Panc1 (cell line): ENCODE measurements at regions not wholly inside any gene's neighbourhood (a gene's known extent, or its start where the extent isn't known, plus 50 kb on each side); places are given as distances from the start of the nearest gene placed in this dataset.
A peak's percentile ranks its signal among the peaks of the same experiment; 100 is the strongest.
"Not testable (repeated sequence)": the region's sequence is repeated elsewhere in the genome, so short reads cannot be mapped to it uniquely, and the experiment has no call there.

ENCODE experiments used
- ATAC-seq: fragments of 200-7000 bp; cut with Tn5 transposase; 2 replicates; pipeline ENCODE4 v1.9.1; 2020; ENCODE audit warnings: mild to moderate bottlenecking, moderate library complexity
- BruUV-seq: library from RNA; stranded (reverse); fragments of 400-500 nt; replicated peaks from 2 replicates; lab custom pipeline; 2021; lab: Mats Ljungman, UMichigan
- CTCF ChIA-PET: fragments of 300-600 bp; sonication (Branson Sonifier 250); formaldehyde crosslinking; loops from one replicate; lab custom pipeline; 2022; ENCODE audit warnings: antibody characterized with exemption; lab: Charles Lee
- POLR2A ChIA-PET: fragments of 300-600 bp; sonication (Branson Sonifier 250); formaldehyde crosslinking; loops from one replicate; lab custom pipeline; 2022; ENCODE audit warnings: antibody characterized with exemption; lab: Charles Lee
- DNase-seq: peaks from one replicate; pipeline ENCODE4 v3.0.0-alpha.2; 2010; ENCODE audit warnings: low read depth, low spot score
- H3K27ac ChIP-seq: 2 replicates; pipeline ENCODE4 v1.5.1; 2011; ENCODE audit warnings: mild to moderate bottlenecking, low read length, inconsistent platforms
- H3K27me3 ChIP-seq: fragments of 200-500 bp; sonication (Bioruptor generic); 2 replicates; pipeline ENCODE4 v1.6.0; 2014; ENCODE audit warnings: low read length, inconsistent platforms; ENCODE audit not compliant: control insufficient read depth, insufficient read depth
- H3K36me3 ChIP-seq: fragments of 200-500 bp; sonication (Bioruptor generic); 2 replicates; pipeline ENCODE4 v1.5.1; 2014; ENCODE audit warnings: inconsistent platforms, mild to moderate bottlenecking, low read length, moderate library complexity; ENCODE audit not compliant: control insufficient read depth, insufficient read depth
- H3K4me1 ChIP-seq: 2 replicates; pipeline ENCODE4 v1.5.1; 2011; ENCODE audit warnings: inconsistent platforms, mild to moderate bottlenecking, low read length, moderate library complexity; ENCODE audit not compliant: control insufficient read depth, insufficient read depth
- H3K4me3 ChIP-seq, 2 experiments: 2 replicates each; pipeline ENCODE4 v1.5.1; 2011 to 2012; ENCODE audit warnings: low read depth in 2 of 2, low read length in 2 of 2, mild to moderate bottlenecking in 2 of 2, inconsistent platforms in 1 of 2, moderate library complexity in 1 of 2
- H3K9me3 ChIP-seq: fragments of 200-500 bp; sonication (Bioruptor generic); 2 replicates; pipeline ENCODE4 v1.5.1; 2014; ENCODE audit warnings: low read depth, mild to moderate bottlenecking, inconsistent platforms, low read length, moderate library complexity; ENCODE audit not compliant: control insufficient read depth, insufficient read depth
- in situ Hi-C: cut with HindIII; loops from 2 replicates; pipeline ENCODE4 v1.10.0; 2016; ENCODE audit warnings: low sequenced_read_pairs, low pct_unique_long_range_greater_than_20kb
- intact Hi-C: fragments of 100-400 bp; cut with micrococcal nuclease; formaldehyde crosslinking; loops from one replicate; pipeline ENCODE4 v1.10.0; 2022; ENCODE audit not compliant: unreplicated experiment
- TF ChIP-seq, protein P1 (sequence below): fragments of 450-650 bp; IDR thresholded peaks from 2 replicates; pipeline ENCODE4 v1.5.1; 2017; ENCODE audit warnings: mild to moderate bottlenecking

DNA sequence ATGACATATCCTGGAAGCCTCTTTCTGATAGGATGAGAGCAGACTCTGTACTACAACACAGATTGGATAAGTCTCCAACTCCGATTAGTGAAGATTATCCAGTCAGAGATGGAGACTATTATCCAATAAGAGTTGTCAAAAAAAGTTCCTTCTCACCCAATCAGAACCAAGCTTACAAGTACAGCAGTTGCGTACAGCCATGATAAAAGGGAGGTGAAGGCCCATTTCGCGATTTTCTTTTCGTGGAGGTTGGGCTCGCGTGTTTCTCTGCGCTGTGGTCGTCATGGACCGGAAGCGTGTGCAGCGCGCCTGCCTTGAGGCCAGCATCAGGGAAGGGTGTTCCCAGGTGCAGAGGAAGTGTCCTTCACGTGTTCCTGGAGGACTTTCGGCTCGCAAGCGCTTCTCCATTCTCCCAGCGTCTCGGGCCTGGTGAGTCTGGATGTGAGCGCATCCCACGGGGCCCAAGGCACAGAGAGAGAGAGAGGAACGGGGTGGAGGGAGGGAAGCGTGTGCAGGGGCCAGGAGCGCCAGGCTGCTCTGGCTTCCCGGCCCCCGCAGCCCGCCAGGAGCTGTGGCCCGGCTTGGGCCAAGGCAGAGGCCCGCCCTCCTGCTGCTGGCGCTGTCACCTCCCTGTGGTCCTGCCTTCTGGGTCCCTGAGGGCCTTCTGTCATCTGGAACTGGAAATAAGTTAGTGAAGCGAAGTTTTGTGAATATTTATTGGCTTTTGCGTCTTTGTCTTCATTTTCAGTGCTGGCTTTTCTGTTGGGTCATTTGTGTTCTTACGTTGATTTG lies 53.9 kb downstream of the CDRT15L2 start:
- H3K9me3 ChIP-seq, H3K36me3 ChIP-seq, H3K4me1 ChIP-seq, BruUV-seq, DNase-seq, in situ Hi-C loops, H3K27ac ChIP-seq, H3K4me3 ChIP-seq, H3K27me3 ChIP-seq, POLR2A ChIA-PET, ATAC-seq, CTCF ChIA-PET, intact Hi-C loops: not testable (repeated sequence)

DNA sequence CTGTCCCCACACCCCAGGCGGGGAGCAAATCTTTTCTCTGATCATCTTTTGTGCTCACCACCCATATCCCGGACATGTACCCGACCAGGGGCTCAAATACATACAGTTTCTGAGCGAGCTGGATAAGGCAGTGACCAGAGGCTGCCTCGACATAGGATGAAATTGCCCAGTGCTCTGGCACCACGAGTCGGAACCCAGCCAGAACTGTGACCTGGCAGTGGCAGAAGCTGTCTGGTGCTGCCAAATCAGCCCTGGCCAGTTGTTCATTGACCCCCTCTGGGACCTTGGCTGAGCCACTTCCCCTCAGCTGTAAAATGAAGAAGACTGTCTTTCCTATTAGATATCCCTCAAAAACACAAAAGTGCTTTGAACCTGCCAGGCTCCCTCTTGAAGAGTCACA lies 60.6 kb downstream of the CDRT15L2 start:
- intact Hi-C loops, H3K27ac ChIP-seq, DNase-seq, H3K9me3 ChIP-seq, ATAC-seq, H3K4me1 ChIP-seq, BruUV-seq, CTCF ChIA-PET, H3K36me3 ChIP-seq, POLR2A ChIA-PET, in situ Hi-C loops, H3K27me3 ChIP-seq, H3K4me3 ChIP-seq: not testable (repeated sequence)

DNA sequence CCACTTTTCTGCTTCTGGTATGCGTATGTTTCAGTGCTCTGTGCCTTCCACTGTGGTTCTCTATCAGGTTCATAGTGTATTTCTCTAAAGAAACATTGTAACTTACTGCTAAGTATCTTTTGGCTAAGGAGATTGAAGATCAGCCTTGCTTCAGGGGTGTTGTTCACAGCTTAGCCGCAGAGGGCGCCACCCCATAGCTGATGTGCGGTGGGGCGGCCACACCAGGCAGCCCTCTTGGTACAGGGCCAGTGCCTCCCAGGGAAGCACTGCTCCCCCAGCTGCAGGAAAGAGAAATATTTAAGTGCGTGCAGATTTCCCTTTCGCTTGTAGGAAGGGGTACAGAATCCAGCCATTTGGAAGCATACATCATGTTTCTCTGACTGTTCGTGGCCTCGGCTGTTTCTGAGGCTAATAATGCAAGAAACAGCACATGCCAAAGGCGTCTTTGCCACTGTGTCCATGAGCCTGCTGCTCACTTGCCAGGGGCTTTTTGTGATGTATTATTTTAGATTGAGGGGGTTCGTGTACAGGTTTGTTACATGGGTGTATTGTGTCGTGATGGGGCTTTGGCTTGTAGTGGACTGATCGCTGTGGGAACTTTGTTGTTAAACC lies 67.2 kb downstream of the CDRT15L2 start:
- POLR2A ChIA-PET, DNase-seq, in situ Hi-C loops, intact Hi-C loops, H3K36me3 ChIP-seq, CTCF ChIA-PET, H3K27me3 ChIP-seq, H3K4me3 ChIP-seq, H3K27ac ChIP-seq, H3K4me1 ChIP-seq, H3K9me3 ChIP-seq, BruUV-seq: not testable (repeated sequence)
- ATAC-seq: peak; percentile 80
- TF ChIP-seq, protein P1, sequence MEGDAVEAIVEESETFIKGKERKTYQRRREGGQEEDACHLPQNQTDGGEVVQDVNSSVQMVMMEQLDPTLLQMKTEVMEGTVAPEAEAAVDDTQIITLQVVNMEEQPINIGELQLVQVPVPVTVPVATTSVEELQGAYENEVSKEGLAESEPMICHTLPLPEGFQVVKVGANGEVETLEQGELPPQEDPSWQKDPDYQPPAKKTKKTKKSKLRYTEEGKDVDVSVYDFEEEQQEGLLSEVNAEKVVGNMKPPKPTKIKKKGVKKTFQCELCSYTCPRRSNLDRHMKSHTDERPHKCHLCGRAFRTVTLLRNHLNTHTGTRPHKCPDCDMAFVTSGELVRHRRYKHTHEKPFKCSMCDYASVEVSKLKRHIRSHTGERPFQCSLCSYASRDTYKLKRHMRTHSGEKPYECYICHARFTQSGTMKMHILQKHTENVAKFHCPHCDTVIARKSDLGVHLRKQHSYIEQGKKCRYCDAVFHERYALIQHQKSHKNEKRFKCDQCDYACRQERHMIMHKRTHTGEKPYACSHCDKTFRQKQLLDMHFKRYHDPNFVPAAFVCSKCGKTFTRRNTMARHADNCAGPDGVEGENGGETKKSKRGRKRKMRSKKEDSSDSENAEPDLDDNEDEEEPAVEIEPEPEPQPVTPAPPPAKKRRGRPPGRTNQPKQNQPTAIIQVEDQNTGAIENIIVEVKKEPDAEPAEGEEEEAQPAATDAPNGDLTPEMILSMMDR: peak; percentile 65

DNA sequence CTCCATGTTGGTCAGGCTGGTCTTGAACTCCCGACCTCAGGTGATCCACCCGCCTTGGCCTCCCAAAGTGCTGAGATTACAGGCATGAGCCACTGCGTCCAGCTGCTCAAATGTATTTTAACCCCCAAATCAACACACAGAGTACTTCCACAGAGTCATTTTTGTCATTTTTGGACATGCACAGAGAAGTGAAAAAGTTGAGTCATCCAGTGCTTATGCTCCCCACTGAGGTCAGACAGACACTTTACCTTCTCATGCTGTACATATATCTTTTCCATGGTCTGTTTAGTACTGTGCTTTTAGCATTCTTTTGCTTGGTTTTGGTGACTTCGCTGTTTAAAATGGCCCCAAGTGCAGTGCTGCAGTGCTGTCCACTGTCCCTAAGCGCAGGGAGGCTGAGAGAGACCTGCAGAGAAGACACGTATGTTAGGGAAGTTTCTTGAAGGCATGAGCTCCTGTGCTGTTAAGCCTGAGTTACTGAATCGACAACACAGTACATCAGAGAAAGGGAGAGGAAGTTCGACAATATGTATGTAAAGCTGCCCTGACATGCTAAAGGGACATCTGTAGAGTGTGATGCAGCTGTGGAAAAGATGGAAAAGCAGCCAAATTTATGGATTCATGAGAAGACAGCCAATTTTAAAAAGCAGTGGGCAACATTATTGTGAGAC lies 69.7 kb downstream of the CDRT15L2 start:
- CTCF ChIA-PET, H3K36me3 ChIP-seq, in situ Hi-C loops, BruUV-seq, H3K4me1 ChIP-seq, POLR2A ChIA-PET, H3K9me3 ChIP-seq, ATAC-seq, DNase-seq, H3K27me3 ChIP-seq, intact Hi-C loops, H3K27ac ChIP-seq, H3K4me3 ChIP-seq: not testable (repeated sequence)

DNA sequence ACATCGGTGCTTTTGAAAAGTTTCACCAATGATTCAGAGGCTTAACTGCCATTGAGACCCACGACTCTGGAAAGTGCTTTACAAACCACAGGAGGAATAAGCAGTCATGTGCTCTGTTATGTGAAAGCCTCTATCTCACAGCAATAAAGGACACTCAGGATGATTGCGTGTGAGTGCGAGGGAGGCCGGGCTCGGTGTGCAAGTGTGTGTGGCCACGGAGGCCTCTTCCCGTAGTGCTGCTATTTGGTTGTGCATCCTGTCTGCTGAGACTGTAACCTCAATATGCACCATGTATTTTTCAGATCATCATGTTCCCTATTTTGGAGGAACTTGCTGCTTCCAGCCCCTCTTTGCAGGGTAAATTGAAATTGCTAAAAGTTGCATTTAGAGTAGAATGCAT lies 71.5 kb downstream of the CDRT15L2 start:
- intact Hi-C loops, H3K4me1 ChIP-seq, H3K9me3 ChIP-seq, ATAC-seq, DNase-seq, CTCF ChIA-PET, BruUV-seq, POLR2A ChIA-PET, H3K27ac ChIP-seq, H3K36me3 ChIP-seq, H3K4me3 ChIP-seq, in situ Hi-C loops, H3K27me3 ChIP-seq: not testable (repeated sequence)

DNA sequence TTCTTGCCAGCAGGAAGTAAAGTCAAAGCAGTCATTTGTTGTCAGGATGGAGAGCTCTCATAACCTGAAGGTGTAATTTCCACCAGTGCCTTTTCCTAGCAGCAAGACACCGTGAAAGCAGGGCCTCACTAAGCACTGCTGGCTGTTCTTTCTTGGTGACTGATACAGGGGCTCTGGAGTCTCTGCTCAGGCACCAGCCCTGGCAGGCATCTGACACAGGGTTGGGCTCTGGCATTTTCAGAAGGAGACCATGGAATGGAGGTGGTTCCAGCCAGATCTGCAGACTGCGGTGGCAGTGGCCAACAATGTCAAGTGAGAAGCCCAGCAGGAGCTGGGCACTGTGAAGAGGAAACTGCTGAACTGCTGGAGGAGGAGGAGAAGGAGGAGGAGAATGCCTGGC lies 72.2 kb downstream of the CDRT15L2 start:
- BruUV-seq, intact Hi-C loops, H3K27ac ChIP-seq, in situ Hi-C loops, CTCF ChIA-PET, H3K4me1 ChIP-seq, H3K4me3 ChIP-seq, H3K9me3 ChIP-seq, H3K36me3 ChIP-seq, ATAC-seq, POLR2A ChIA-PET, H3K27me3 ChIP-seq, DNase-seq: not testable (repeated sequence)
